Stimulated activated CD4-positive, alpha-beta T cell treated with anti-CD3 and anti-CD28 coated beads, Interleukin-1b, Interleukin-23, amount 100 ng/mL, for 48 hours (primary cell): ENCODE measurements at regions not wholly inside any gene's neighbourhood (a gene's known extent, or its start where the extent isn't known, plus 50 kb on each side); places are given as distances from the start of the nearest gene placed in this dataset.
"Not testable (repeated sequence)": the region's sequence is repeated elsewhere in the genome, so short reads cannot be mapped to it uniquely, and the experiment has no call there.

Experiments
- DNase-seq: peaks from one replicate; pipeline ENCODE4 v3.0.0-alpha.2; 2020

GRCh38 chr10:36872702-36873393 is 252.6 kb upstream of the ANKRD30A start:
- no peak for DNase-seq

GRCh38 chr10:36840788-36841187 is 284.6 kb upstream of the ANKRD30A start:
- DNase-seq, result no peak

- no peak for DNase-seq
These were observed 288.0 kb upstream of the ANKRD30A start for GRCh38 chr10:36837416-36837815.

- DNase-seq, result no peak
These were observed 305.6 kb upstream of the ANKRD30A start for GRCh38 chr10:36819781-36820180.

- no peak for DNase-seq
These were observed 307.5 kb upstream of the ANKRD30A start for GRCh38 chr10:36817898-36818297.

GRCh38 chr10:36808625-36809362 is 316.6 kb upstream of the ANKRD30A start:
- DNase-seq, result no peak

- DNase-seq, result no peak
These were observed 322.2 kb upstream of the ANKRD30A start for GRCh38 chr10:36803229-36803628.

GRCh38 chr10:36802490-36803153 is 322.8 kb upstream of the ANKRD30A start:
- no peak for DNase-seq

- no peak for DNase-seq
These were observed 323.7 kb upstream of the ANKRD30A start for GRCh38 chr10:36801660-36802059.

- DNase-seq, result no peak
These were observed 330.4 kb upstream of the ANKRD30A start for GRCh38 chr10:36794981-36795380.

- DNase-seq, result no peak
These were observed 335.4 kb upstream of the ANKRD30A start for GRCh38 chr10:36789974-36790373.

- DNase-seq, result no peak
These were observed 337.2 kb upstream of the ANKRD30A start for GRCh38 chr10:36788152-36788551.

- no peak for DNase-seq
These were observed 342.0 kb upstream of the ANKRD30A start for GRCh38 chr10:36783400-36783799.

- no peak for DNase-seq
These were observed 343.8 kb upstream of the ANKRD30A start for GRCh38 chr10:36781570-36781969.

- DNase-seq, result no peak
These were observed 345.2 kb upstream of the ANKRD30A start for GRCh38 chr10:36780158-36780557.

- no peak for DNase-seq
These were observed 346.1 kb upstream of the ANKRD30A start for GRCh38 chr10:36779238-36779846.

- DNase-seq, result no peak
These were observed 346.7 kb upstream of the ANKRD30A start for GRCh38 chr10:36778651-36779050.

GRCh38 chr10:36773652-36774051 is 351.7 kb upstream of the ANKRD30A start:
- no peak for DNase-seq

- DNase-seq, result no peak
These were observed 353.7 kb upstream of the ANKRD30A start for GRCh38 chr10:36771725-36772124.

- not testable (repeated sequence) for DNase-seq
These were observed 355.7 kb upstream of the ANKRD30A start for GRCh38 chr10:36769741-36770140.

GRCh38 chr10:36766940-36767339 is 358.5 kb upstream of the ANKRD30A start:
- no peak for DNase-seq

GRCh38 chr10:36766415-36766810 is 359.0 kb upstream of the ANKRD30A start:
- no peak for DNase-seq

- no peak for DNase-seq
These were observed 359.5 kb upstream of the ANKRD30A start for GRCh38 chr10:36765782-36766414.
